ENCODE measurements at regions not wholly inside any gene's neighbourhood (a gene's known extent, or its start where the extent isn't known, plus 50 kb on each side); places are given as distances from the start of the nearest gene placed in this dataset.

DNA sequence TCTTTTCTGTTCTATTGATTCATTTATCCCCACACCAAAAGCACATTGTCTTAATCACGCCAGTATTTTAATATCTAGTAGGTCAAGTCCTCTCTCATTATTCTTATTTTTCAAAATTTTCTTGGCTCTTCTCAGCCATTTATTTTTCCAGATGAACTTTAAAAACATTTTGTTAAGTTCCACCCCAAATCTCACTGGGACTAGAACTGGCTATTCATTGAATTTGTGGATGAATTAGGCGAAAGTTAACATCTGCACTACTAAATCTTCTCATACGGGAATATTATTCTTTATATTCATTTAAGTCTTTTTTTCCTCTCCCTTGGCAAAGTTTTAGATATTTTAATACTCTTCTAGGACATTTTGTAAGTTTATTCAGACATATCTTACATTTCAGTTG is 295.2 kb upstream of the MGMT start:
- TF ChIP-seq FOXP2 (optimal IDR thresholded peaks at IDR 0.05; ENCODE audit: borderline replicate concordance, extremely low read depth, extremely low read length, insufficient read depth) = no peak
- no peak for TF ChIP-seq POLR2AphosphoS5 (IDR thresholded peaks at IDR 0.05; ENCODE audit: low read depth, low read length)
- TF ChIP-seq SIN3A (IDR thresholded peaks at IDR 0.05; ENCODE audit: borderline replicate concordance, insufficient read depth, low read length) = no peak
- TF ChIP-seq, protein P1, sequence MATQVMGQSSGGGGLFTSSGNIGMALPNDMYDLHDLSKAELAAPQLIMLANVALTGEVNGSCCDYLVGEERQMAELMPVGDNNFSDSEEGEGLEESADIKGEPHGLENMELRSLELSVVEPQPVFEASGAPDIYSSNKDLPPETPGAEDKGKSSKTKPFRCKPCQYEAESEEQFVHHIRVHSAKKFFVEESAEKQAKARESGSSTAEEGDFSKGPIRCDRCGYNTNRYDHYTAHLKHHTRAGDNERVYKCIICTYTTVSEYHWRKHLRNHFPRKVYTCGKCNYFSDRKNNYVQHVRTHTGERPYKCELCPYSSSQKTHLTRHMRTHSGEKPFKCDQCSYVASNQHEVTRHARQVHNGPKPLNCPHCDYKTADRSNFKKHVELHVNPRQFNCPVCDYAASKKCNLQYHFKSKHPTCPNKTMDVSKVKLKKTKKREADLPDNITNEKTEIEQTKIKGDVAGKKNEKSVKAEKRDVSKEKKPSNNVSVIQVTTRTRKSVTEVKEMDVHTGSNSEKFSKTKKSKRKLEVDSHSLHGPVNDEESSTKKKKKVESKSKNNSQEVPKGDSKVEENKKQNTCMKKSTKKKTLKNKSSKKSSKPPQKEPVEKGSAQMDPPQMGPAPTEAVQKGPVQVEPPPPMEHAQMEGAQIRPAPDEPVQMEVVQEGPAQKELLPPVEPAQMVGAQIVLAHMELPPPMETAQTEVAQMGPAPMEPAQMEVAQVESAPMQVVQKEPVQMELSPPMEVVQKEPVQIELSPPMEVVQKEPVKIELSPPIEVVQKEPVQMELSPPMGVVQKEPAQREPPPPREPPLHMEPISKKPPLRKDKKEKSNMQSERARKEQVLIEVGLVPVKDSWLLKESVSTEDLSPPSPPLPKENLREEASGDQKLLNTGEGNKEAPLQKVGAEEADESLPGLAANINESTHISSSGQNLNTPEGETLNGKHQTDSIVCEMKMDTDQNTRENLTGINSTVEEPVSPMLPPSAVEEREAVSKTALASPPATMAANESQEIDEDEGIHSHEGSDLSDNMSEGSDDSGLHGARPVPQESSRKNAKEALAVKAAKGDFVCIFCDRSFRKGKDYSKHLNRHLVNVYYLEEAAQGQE (IDR thresholded peaks at IDR 0.05; ENCODE audit: insufficient read depth in 1 of 2, low read depth in 2 of 2, low read length in 2 of 2) = no peak
- TF ChIP-seq TAF1 (IDR thresholded peaks at IDR 0.05; ENCODE audit: borderline replicate concordance, insufficient read depth, low read length) = no peak

All from PFSK-1 (cell line).